ENCODE measurements at regions not wholly inside any gene's neighbourhood (a gene's known extent, or its start where the extent isn't known, plus 50 kb on each side); places are given as distances from the start of the nearest gene placed in this dataset.

DNA sequence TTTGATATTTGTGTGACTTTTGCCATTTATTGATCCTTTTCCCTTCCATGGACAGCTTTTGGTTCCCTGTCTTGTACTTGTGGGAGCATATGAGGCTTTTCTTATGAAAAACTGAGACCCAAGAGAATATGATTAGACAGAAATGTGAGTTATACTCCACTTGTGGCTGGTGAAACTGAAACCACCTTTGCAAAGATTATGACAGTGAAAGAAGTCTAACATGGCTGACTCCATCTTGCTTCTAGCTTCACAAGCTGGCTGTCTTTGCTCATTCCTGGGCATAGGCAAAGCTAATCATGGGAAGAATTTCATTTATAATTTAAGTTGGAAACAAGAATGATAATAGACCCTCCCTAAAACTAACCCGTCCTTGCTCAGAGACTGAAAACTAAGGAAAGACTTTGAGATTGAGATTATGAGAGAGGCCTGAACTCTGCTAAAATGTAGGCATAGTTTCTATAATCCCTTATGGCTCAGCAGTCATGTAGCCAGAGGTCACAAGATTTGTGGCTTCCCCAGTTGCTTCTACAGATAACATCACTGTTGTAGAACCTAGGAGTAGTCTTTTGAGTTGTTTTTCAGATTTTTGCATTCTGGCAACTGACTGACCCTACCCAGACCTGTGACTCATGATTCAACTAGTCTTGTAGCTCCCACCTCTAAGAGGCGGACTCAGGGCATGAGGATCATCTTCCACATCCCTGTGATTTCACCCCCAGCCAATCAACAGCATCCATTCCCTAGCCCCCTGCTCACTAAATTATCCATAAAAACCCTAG, 50.9 kb upstream of the CD2AP start:
- Histone ChIP-seq H3K27me3 (ENCODE audit: low read depth, low read length) (no peaks in the 10 kb centered on the region), H3K36me3 (ENCODE audit: control insufficient read depth in 1 of 2, insufficient read depth in 2 of 2, low read length in 2 of 2) (no peaks in the 10 kb centered on the region), H3K9me3 (ENCODE audit: control insufficient read depth in 1 of 2, low read length in 2 of 2) (peaks cover 3 to 9% of the 10 kb centered on the region in 2 donors), H3K4me3 (ENCODE audit: low read depth in 1 of 2, low read length in 2 of 2) (no peak overlapping the region), H3K27ac (ENCODE audit: low read length) (no peak overlapping the region), H3K4me1 (ENCODE audit: control insufficient read depth in 1 of 2, insufficient read depth in 2 of 2, low read length in 2 of 2) (no peaks in the 10 kb centered on the region)

DNA sequence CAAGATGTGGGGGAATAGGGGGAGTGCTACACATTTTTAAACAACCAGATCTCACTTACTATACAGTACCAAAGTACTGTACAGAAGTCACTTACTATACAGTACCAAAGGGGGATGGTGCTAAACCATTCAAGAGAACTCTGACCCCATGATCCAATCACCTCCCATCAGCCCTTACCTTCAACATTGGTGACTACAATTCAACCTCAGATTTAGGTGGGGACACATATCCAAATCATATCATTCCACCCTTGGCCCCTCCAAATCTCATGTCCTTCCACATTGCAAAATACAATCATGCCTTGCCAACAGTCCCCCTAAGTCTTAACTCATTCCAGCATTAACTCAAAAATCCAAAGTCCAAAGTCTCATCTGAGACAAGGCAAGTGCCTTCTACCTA, 49.9 kb upstream of the CD2AP start:
- Histone ChIP-seq H3K9me3 (ENCODE audit: control insufficient read depth in 1 of 2, low read length in 2 of 2) (peaks cover 3 to 9% of the 10 kb centered on the region in 2 donors), H3K4me3 (ENCODE audit: low read depth in 1 of 2, low read length in 2 of 2) (no peak overlapping the region), H3K4me1 (ENCODE audit: control insufficient read depth in 1 of 2, insufficient read depth in 2 of 2, low read length in 2 of 2) (no peaks in the 10 kb centered on the region), H3K27ac (ENCODE audit: low read length) (no peak overlapping the region), H3K36me3 (ENCODE audit: control insufficient read depth in 1 of 2, insufficient read depth in 2 of 2, low read length in 2 of 2) (no peaks in the 10 kb centered on the region), H3K27me3 (ENCODE audit: low read depth, low read length) (no peaks in the 10 kb centered on the region)

All from muscle layer of duodenum (tissue), 2 donors.